Activated T-helper 2 cell treated with anti-CD3 and anti-CD28 coated beads, Interferon-gamma antibody, Interleukin-2, Interleukin-4, amounts not matched to agents 10 μg/mL and 5 μg/mL and 100 μg/mL, durations not matched to agents 14 hours and 24 hours and 36 hours (primary cell): ENCODE measurements at regions not wholly inside any gene's neighbourhood (a gene's known extent, or its start where the extent isn't known, plus 50 kb on each side); places are given as distances from the start of the nearest gene placed in this dataset.
"Not testable (repeated sequence)": the region's sequence is repeated elsewhere in the genome, so short reads cannot be mapped to it uniquely, and the experiment has no call there.

ENCODE experiments used
- DNase-seq: peaks from one replicate; pipeline ENCODE4 v3.0.0; 2021; ENCODE audit warnings: low spot score
- H3K27ac Mint-ChIP-seq: one replicate; pipeline ENCODE4 v1.8.0; 2021; ENCODE audit warnings: mixed read lengths
- H3K27me3 Mint-ChIP-seq: one replicate; pipeline ENCODE4 v1.8.0; 2021; ENCODE audit warnings: low read depth, mixed read lengths
- H3K36me3 Mint-ChIP-seq: one replicate; pipeline ENCODE4 v1.8.0; 2021; ENCODE audit warnings: low read depth, mixed read lengths
- H3K4me1 Mint-ChIP-seq: one replicate; pipeline ENCODE4 v1.8.0; 2021; ENCODE audit warnings: low read depth, mixed read lengths
- H3K4me3 Mint-ChIP-seq: one replicate; pipeline ENCODE4 v1.8.0; 2021; ENCODE audit warnings: low read depth, mild to moderate bottlenecking, moderate library complexity, mixed read lengths
- H3K9me3 Mint-ChIP-seq: one replicate; pipeline ENCODE4 v1.8.0; 2021; ENCODE audit warnings: mixed read lengths
- intact Hi-C: fragments of 100-400 bp; cut with micrococcal nuclease; formaldehyde crosslinking; loops from one replicate; pipeline ENCODE4 v1.15.1; 2023

- H3K27me3 Mint-ChIP-seq, H3K27ac Mint-ChIP-seq, DNase-seq, H3K4me3 Mint-ChIP-seq, H3K36me3 Mint-ChIP-seq, intact Hi-C loops: not testable (repeated sequence)
- Mint-ChIP-seq H3K4me1 (peaks cover 19% of the 10 kb centered on the region), H3K9me3 (peaks cover 26% of the 10 kb centered on the region)
Measured at GRCh38 chr21:38899985-38900384, 94.3 kb downstream of the ETS2 start.

- DNase-seq: no peak
Measured at GRCh38 chr21:38899277-38899947, 93.7 kb downstream of the ETS2 start.

GRCh38 chr21:38898422-38899096, 92.8 kb downstream of the ETS2 start:
- H3K36me3 Mint-ChIP-seq: peaks cover 4% of the 10 kb centered on the region
- intact Hi-C loops: no loop called here
- H3K9me3 Mint-ChIP-seq: peaks cover 27% of the 10 kb centered on the region
- H3K27ac Mint-ChIP-seq: no peak overlapping the region
- H3K27me3 Mint-ChIP-seq: no peaks in the 10 kb centered on the region
- no peak for DNase-seq
- H3K4me3 Mint-ChIP-seq: no peak overlapping the region
- peaks cover 24% of the 10 kb centered on the region for H3K4me1 Mint-ChIP-seq

More at GRCh38 chr21:38899277-38899947, 93.7 kb downstream of the ETS2 start:
- intact Hi-C loops: no loop called here
- Mint-ChIP-seq H3K4me1 (peaks cover 24% of the 10 kb centered on the region), H3K36me3 (peaks cover 4% of the 10 kb centered on the region), H3K27me3 (no peaks in the 10 kb centered on the region), H3K4me3 (no peak overlapping the region), H3K27ac (no peak overlapping the region), H3K9me3 (peaks cover 29% of the 10 kb centered on the region)

GRCh38 chr21:38897532-38898421, 92.0 kb downstream of the ETS2 start:
- peaks cover 24% of the 10 kb centered on the region for H3K4me1 Mint-ChIP-seq
- peaks cover 4% of the 10 kb centered on the region for H3K36me3 Mint-ChIP-seq
- DNase-seq: no peak
- intact Hi-C loops: no loop called here
- H3K4me3 Mint-ChIP-seq: no peak overlapping the region
- H3K27me3 Mint-ChIP-seq: no peaks in the 10 kb centered on the region
- peaks cover 26% of the 10 kb centered on the region for H3K9me3 Mint-ChIP-seq
- no peak overlapping the region for H3K27ac Mint-ChIP-seq

DNA sequence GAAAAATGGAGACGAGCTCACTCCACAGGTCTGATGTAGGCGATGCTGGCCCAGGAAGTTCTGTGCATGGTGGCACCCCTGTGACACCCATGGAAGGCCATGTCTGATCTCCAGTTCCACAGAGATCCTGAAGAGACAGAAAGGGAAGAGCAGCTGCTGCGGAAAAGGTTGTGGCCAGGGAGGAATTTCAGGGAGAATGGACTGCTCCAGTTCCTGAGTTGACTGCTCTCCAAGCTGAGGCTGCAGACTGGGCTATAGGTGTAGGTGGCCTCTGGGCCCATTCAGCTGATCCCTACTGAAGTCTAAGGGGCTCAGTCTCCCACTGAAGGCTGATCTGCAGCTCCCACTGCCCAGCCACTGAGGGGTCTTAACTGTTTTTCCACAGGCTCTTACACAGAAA, 89.2 kb downstream of the ETS2 start:
- peaks cover 4% of the 10 kb centered on the region for H3K36me3 Mint-ChIP-seq
- no peak overlapping the region for H3K27ac Mint-ChIP-seq
- H3K4me3 Mint-ChIP-seq: no peak overlapping the region
- intact Hi-C loops: no loop called here
- peaks cover 20% of the 10 kb centered on the region for H3K4me1 Mint-ChIP-seq
- H3K9me3 Mint-ChIP-seq: peaks cover 41% of the 10 kb centered on the region
- DNase-seq: no peak
- H3K27me3 Mint-ChIP-seq: peaks cover 2% of the 10 kb centered on the region

DNA sequence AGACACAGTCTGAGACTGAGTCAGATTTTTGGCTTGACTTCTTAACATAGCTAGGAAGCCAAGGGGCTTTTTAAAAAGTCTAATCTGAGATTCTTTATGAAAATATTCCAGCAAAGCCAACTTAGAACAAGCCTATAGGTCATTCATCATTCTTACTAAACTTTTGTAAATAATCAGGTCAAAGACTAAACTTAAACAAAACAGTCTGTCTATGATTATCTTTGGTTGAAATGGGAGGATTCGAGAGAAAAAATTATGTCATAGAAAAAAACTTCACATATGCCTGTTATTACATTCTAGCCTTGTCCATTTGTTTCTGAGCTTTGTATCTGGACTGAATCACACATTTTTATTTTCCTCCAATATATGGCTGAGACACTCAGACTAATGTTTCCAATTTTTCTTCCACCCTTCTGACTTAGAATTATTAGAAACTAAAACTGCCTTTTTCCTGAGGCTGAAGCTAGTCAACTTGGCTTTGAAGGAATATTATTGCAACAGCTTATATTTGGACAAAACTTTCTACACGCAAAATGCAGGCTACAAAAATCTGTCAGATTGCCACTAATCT, 83.3 kb downstream of the ETS2 start:
- Mint-ChIP-seq H3K9me3 (peaks cover 65% of the 10 kb centered on the region), H3K27ac (no peak overlapping the region), H3K4me3 (no peak overlapping the region), H3K27me3 (peaks cover 7% of the 10 kb centered on the region), H3K36me3 (peaks cover 10% of the 10 kb centered on the region), H3K4me1 (no peaks in the 10 kb centered on the region)
- DNase-seq: no peak
- intact Hi-C loops: no loop called here

DNA sequence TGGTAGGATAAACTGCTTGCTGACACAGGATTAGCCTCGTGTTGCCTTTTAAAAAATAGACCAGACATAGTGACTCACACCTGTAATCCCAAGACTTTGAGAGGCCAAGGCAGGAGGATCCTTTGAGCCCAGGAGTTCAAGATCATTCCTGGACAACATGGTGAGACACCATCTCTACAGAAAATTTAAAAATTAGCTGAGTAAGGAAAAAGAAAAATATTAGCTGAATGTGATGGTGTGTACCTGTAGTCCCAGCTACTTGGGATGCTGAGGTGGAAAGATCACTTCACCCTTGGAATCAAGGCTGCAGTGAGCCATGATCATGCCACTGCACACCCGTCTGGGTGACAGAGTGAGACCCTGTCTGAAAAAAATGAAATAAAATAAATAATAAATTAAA, 82.0 kb downstream of the ETS2 start:
- Mint-ChIP-seq H3K36me3 (peaks cover 10% of the 10 kb centered on the region), H3K27ac (no peak overlapping the region), H3K4me3 (no peak overlapping the region), H3K27me3 (peaks cover 12% of the 10 kb centered on the region), H3K4me1 (no peaks in the 10 kb centered on the region), H3K9me3 (peaks cover 72% of the 10 kb centered on the region)
- intact Hi-C loops: no loop called here
- no peak for DNase-seq

DNA sequence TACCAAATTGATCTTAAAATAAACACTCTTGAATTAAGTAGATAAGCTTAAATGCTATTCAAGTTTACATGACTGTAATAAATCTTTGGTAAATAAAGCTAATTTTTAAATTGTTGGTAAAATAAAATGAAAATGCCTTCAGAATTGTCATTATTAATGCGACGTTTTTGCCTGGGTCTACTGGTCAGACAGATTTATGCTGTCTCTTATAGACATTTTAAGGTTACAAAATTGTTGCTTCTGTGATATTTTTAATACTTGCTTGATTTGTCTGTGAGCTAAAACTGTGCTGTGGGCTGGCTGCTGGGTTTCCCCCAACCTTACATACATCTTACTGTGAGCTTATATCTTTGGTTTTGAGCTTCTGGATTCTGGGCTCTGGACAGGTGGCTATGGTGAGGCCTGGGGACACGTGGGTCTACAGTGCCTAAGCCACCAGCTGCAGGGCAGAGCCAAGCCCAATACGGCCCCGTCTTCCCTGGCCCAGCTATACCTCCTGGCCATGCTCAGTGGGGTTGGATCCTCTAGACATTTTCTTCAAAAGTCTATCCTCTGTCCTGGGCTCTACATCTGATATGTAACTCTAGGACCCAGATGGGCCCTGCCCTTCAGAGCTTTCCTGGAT, 81.4 kb downstream of the ETS2 start:
- no peak overlapping the region for H3K4me3 Mint-ChIP-seq
- no peaks in the 10 kb centered on the region for H3K4me1 Mint-ChIP-seq
- H3K9me3 Mint-ChIP-seq: peaks cover 67% of the 10 kb centered on the region
- no peak for DNase-seq
- H3K27ac Mint-ChIP-seq: no peak overlapping the region
- intact Hi-C loops: no loop called here
- peaks cover 12% of the 10 kb centered on the region for H3K27me3 Mint-ChIP-seq
- peaks cover 10% of the 10 kb centered on the region for H3K36me3 Mint-ChIP-seq

- Mint-ChIP-seq H3K27ac (no peak overlapping the region), H3K36me3 (peaks cover 10% of the 10 kb centered on the region), H3K27me3 (peaks cover 12% of the 10 kb centered on the region), H3K4me1 (no peaks in the 10 kb centered on the region), H3K9me3 (peaks cover 66% of the 10 kb centered on the region), H3K4me3 (no peak overlapping the region)
- no peak for DNase-seq
- intact Hi-C loops: no loop called here
Measured at GRCh38 chr21:38885909-38886308, 80.2 kb downstream of the ETS2 start.

- Mint-ChIP-seq H3K36me3 (peaks cover 10% of the 10 kb centered on the region), H3K4me1 (no peaks in the 10 kb centered on the region), H3K9me3 (peaks cover 60% of the 10 kb centered on the region), H3K27me3 (peaks cover 10% of the 10 kb centered on the region), H3K4me3 (no peak overlapping the region), H3K27ac (no peak overlapping the region)
- no peak for DNase-seq
- intact Hi-C loops: no loop called here
Measured at GRCh38 chr21:38884440-38884839, 78.7 kb downstream of the ETS2 start.

DNA sequence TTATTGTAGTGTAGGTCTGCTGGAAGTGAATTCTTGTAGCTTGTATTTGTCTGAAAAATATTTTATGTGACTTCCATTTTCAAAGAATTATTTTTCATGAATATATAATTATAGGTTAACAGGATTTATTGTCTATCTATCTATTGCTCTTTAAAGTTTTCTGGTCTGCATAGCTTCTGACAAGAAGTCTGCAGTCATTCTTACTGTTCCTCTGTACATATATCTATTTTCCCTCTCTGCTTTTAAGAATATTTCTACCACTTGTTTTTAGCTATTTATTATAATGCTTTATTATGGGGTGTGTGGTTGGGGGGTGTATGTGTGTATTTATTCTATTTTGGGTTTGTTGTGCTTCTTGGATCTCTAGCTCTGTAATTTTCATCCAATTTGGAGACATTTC, 77.4 kb downstream of the ETS2 start:
- Mint-ChIP-seq H3K27me3 (peaks cover 9% of the 10 kb centered on the region), H3K4me3 (no peak overlapping the region), H3K9me3 (peaks cover 63% of the 10 kb centered on the region), H3K27ac (no peak overlapping the region), H3K36me3 (peaks cover 8% of the 10 kb centered on the region), H3K4me1 (no peaks in the 10 kb centered on the region)
- intact Hi-C loops: no loop called here
- DNase-seq: no peak

- H3K27ac Mint-ChIP-seq: no peak overlapping the region
- no peak for DNase-seq
- peaks cover 5% of the 10 kb centered on the region for H3K27me3 Mint-ChIP-seq
- H3K4me1 Mint-ChIP-seq: peaks cover under 1% of the 10 kb centered on the region
- intact Hi-C loops: no loop called here
- H3K4me3 Mint-ChIP-seq: no peak overlapping the region
- no peaks in the 10 kb centered on the region for H3K36me3 Mint-ChIP-seq
- H3K9me3 Mint-ChIP-seq: peaks cover 50% of the 10 kb centered on the region
Measured at GRCh38 chr21:38881131-38881530, 75.4 kb downstream of the ETS2 start.
